Endothelial cell of umbilical vein (primary cell): ENCODE measurements at regions not wholly inside any gene's neighbourhood (a gene's known extent, or its start where the extent isn't known, plus 50 kb on each side); places are given as distances from the start of the nearest gene placed in this dataset.

ENCODE experiments used
- BruUV-seq: library from RNA; stranded (reverse); fragments of 400-500 nt; replicated peaks from 2 replicates; lab custom pipeline; 2021; lab: Mats Ljungman, UMichigan
- CTCF ChIA-PET: fragments of 300-600, 350-600 bp; sonication (Branson Sonifier 250); formaldehyde crosslinking; loops from one replicate; lab custom pipeline; 2021; ENCODE audit warnings: antibody characterized with exemption, inconsistent platforms; lab: Charles Lee
- POLR2A ChIA-PET: fragments of 300-600, 350-600 bp; sonication (Branson Sonifier 250); formaldehyde crosslinking; loops from one replicate; lab custom pipeline; 2021; ENCODE audit warnings: antibody characterized with exemption, inconsistent platforms; lab: Charles Lee
- DNase-seq: peaks from one replicate; pipeline ENCODE4 v3.0.0-alpha.2; 2011; ENCODE audit warnings: low read depth, low spot score
- FAIRE-seq: peaks from 2 replicates; lab custom pipeline; 2011; peaks lifted over from hg19 to GRCh38; lab: Jason Lieb, UNC
- H2AFZ ChIP-seq: 2 replicates; pipeline ENCODE4 v1.6.0; 2012; ENCODE audit warnings: low read depth, low read length, control low read depth, inconsistent platforms
- H3K27ac ChIP-seq: 2 replicates; pipeline ENCODE4 v1.5.1; 2011; ENCODE audit warnings: low read depth, mild to moderate bottlenecking, control low read depth, low read length, moderate library complexity; ENCODE audit not compliant: insufficient read depth
- H3K27me3 ChIP-seq, 2 experiments: 2 replicates each; pipeline versions ENCODE4 v1.6.0 to v1.6.1; 2011; ENCODE audit warnings: low read length in 2 of 2, mixed read lengths in 1 of 2; ENCODE audit not compliant: control insufficient read depth in 2 of 2, insufficient read depth in 2 of 2
- H3K36me3 ChIP-seq, 2 experiments: 2 replicates in 1 of 2; 3 replicates in 1 of 2; pipeline ENCODE4 v1.5.1; 2011; ENCODE audit warnings: low read length in 2 of 2, mild to moderate bottlenecking in 1 of 2, moderate library complexity in 1 of 2; ENCODE audit not compliant: control insufficient read depth in 2 of 2, insufficient read depth in 2 of 2; ENCODE audit errors: extremely low read depth in 1 of 2
- H3K4me1 ChIP-seq: 3 replicates; pipeline ENCODE4 v1.5.1; 2011; ENCODE audit warnings: mild to moderate bottlenecking, low read length; ENCODE audit not compliant: control insufficient read depth, insufficient read depth; ENCODE audit errors: extremely low read depth
- H3K4me2 ChIP-seq: 2 replicates; pipeline ENCODE4 v1.6.1; 2011; ENCODE audit warnings: low read length, control low read depth, mixed read lengths; ENCODE audit not compliant: insufficient read depth
- H3K4me3 ChIP-seq, 3 experiments: fragments of 200-600 bp in 1 of 3; sonication (generic), shearing (Covaris generic) in 1 of 3; replicated peaks in 1 of 3; 2 replicates each; pipeline ENCODE4 v1.5.1; 2011 to 2016; ENCODE audit warnings: control low read depth in 3 of 3, low read length in 3 of 3, mild to moderate bottlenecking in 2 of 3, inconsistent platforms in 1 of 3, low read depth in 1 of 3, moderate library complexity in 1 of 3; ENCODE audit not compliant: insufficient read depth in 1 of 3
- H3K79me2 ChIP-seq: 2 replicates; pipeline ENCODE4 v1.6.0; 2012; ENCODE audit warnings: low read length, inconsistent platforms; ENCODE audit not compliant: control insufficient read depth, insufficient read depth
- H3K9ac ChIP-seq: replicated peaks from 2 replicates; pipeline ENCODE3; 2011; ENCODE audit warnings: low read length, control low read depth; ENCODE audit not compliant: insufficient read depth; ENCODE audit errors: extremely low read depth
- H3K9me1 ChIP-seq: replicated peaks from 3 replicates; pipeline ENCODE4 v1.6.0; 2011; ENCODE audit warnings: mild to moderate bottlenecking, low read length; ENCODE audit not compliant: control insufficient read depth, insufficient read depth; ENCODE audit errors: extremely low read depth
- H3K9me3 ChIP-seq: replicated peaks from 2 replicates; pipeline ENCODE4 v1.5.1; 2012; ENCODE audit warnings: low read length, inconsistent platforms; ENCODE audit not compliant: control insufficient read depth, insufficient read depth
- H4K20me1 ChIP-seq: replicated peaks from 2 replicates; pipeline ENCODE3; 2011; ENCODE audit warnings: mild to moderate bottlenecking, low read length; ENCODE audit not compliant: control insufficient read depth, insufficient read depth; ENCODE audit errors: extremely low read depth
- EZH2 ChIP-seq: IDR thresholded peaks from 2 replicates; pipeline ENCODE4 v1.6.1; 2012; ENCODE audit warnings: borderline replicate concordance, low read depth, mild to moderate bottlenecking, moderate library complexity, low read length, inconsistent platforms; ENCODE audit not compliant: severe bottlenecking
- FOS ChIP-seq: IDR thresholded peaks from 2 replicates; pipeline ENCODE4 v1.6.1; 2011; ENCODE audit warnings: mild to moderate bottlenecking, low read length, moderate library complexity, borderline replicate concordance; ENCODE audit not compliant: insufficient read depth
- GATA2 ChIP-seq: IDR thresholded peaks from 2 replicates; pipeline ENCODE4 v1.7.0; 2011; ENCODE audit warnings: low read depth, mild to moderate bottlenecking, moderate library complexity, mixed read lengths, low read length; ENCODE audit not compliant: insufficient read length, insufficient read depth
- JUN ChIP-seq: IDR thresholded peaks from 2 replicates; pipeline ENCODE4 v1.6.1; 2011; ENCODE audit warnings: borderline replicate concordance, low read depth; ENCODE audit not compliant: insufficient read length, insufficient read depth
- MYC ChIP-seq: IDR thresholded peaks from one replicate; pipeline ENCODE4 v1.6.1; 2011; ENCODE audit warnings: mild to moderate bottlenecking, low read depth, low read length
- POLR2A ChIP-seq: IDR thresholded peaks from 2 replicates; pipeline ENCODE4 v1.6.1; 2012; ENCODE audit warnings: low read depth, mild to moderate bottlenecking, control low read depth, low read length
- POLR2AphosphoS5 ChIP-seq: IDR thresholded peaks from 2 replicates; pipeline ENCODE4 v1.6.1; 2012; ENCODE audit warnings: low read depth, mild to moderate bottlenecking, control low read depth, low read length, moderate library complexity; ENCODE audit not compliant: insufficient read depth
- dilution Hi-C: fragments of 300-500 bp; cut with MboI; formaldehyde crosslinking; loops from one replicate; pipeline ENCODE4 v1.15.0; 2019; ENCODE audit warnings: low sequenced_read_pairs; ENCODE audit not compliant: extremely low pct_ligation_motif_present
- intact Hi-C: fragments of 100-400 bp; cut with micrococcal nuclease; formaldehyde crosslinking; loops from one replicate; pipeline ENCODE4 v1.10.0; 2022
- TF ChIP-seq, protein P1 (sequence below), 2 donors: IDR thresholded peaks; 1 replicate in 1 of 2; 2 replicates in 1 of 2; pipeline ENCODE4 v1.5.1; 2011; ENCODE audit warnings: low read length in 2 of 2, mild to moderate bottlenecking in 2 of 2, moderate library complexity in 2 of 2, control low read depth in 1 of 2, inconsistent platforms in 1 of 2, low read depth in 1 of 2; ENCODE audit not compliant: insufficient read depth in 1 of 2; ENCODE audit errors: extremely low read depth in 1 of 2
- TF ChIP-seq, protein P2 (sequence below): IDR thresholded peaks from 2 replicates; pipeline ENCODE4 v1.6.1; 2011; ENCODE audit not compliant: insufficient read depth, insufficient read length

DNA sequence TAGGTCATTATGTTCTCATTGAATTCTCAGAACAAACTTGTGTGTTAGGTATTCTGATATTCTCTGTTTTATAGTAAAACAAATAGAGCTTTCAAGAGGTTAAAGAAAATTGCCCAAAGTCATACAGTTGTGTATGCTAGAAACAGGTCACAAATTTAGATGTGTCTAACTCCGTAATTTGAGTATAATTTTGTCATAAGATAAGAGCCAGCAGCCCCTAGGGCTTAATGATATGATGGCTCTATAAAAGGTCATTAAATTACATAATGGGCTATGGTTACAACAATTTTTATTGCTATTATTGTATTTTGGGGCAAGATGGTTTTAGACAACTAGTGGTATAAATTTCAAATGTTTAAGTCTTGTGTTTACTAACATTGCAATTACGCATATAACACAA is 701.9 kb downstream of the LUZP2 start:
- H3K9me3 ChIP-seq = no peaks in the 10 kb centered on the region
- H3K36me3 ChIP-seq = no peaks in the 10 kb centered on the region
- H4K20me1 ChIP-seq = no peaks in the 10 kb centered on the region
- H3K79me2 ChIP-seq = no peaks in the 10 kb centered on the region
- TF ChIP-seq, protein P1, sequence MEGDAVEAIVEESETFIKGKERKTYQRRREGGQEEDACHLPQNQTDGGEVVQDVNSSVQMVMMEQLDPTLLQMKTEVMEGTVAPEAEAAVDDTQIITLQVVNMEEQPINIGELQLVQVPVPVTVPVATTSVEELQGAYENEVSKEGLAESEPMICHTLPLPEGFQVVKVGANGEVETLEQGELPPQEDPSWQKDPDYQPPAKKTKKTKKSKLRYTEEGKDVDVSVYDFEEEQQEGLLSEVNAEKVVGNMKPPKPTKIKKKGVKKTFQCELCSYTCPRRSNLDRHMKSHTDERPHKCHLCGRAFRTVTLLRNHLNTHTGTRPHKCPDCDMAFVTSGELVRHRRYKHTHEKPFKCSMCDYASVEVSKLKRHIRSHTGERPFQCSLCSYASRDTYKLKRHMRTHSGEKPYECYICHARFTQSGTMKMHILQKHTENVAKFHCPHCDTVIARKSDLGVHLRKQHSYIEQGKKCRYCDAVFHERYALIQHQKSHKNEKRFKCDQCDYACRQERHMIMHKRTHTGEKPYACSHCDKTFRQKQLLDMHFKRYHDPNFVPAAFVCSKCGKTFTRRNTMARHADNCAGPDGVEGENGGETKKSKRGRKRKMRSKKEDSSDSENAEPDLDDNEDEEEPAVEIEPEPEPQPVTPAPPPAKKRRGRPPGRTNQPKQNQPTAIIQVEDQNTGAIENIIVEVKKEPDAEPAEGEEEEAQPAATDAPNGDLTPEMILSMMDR (IDR thresholded peaks at IDR 0.05; ENCODE audit: extremely low read depth in 1 of 2, insufficient read depth in 1 of 2, low read depth in 1 of 2, low read length in 2 of 2) = no peak
- no peak for TF ChIP-seq JUN
- TF ChIP-seq EZH2 = no peak
- TF ChIP-seq POLR2A = no peak
- no peak for TF ChIP-seq POLR2AphosphoS5
- TF ChIP-seq MYC = no peak
- H3K9me1 ChIP-seq = no peaks in the 10 kb centered on the region
- no peak overlapping the region for H2AFZ ChIP-seq
- DNase-seq (no peak), FAIRE-seq (no peak)
- H3K4me1 ChIP-seq = no peaks in the 10 kb centered on the region
- intact Hi-C loops = no loop called here
- no peak overlapping the region for H3K27ac ChIP-seq
- H3K4me2 ChIP-seq = no peak overlapping the region
- CTCF ChIA-PET = no interaction called here
- POLR2A ChIA-PET = no interaction called here
- H3K9ac ChIP-seq = no peak overlapping the region
- no TSS peak for BruUV-seq
- dilution Hi-C loops = no loop called here
- no peak overlapping the region for H3K4me3 ChIP-seq
- no peaks in the 10 kb centered on the region for H3K27me3 ChIP-seq

DNA sequence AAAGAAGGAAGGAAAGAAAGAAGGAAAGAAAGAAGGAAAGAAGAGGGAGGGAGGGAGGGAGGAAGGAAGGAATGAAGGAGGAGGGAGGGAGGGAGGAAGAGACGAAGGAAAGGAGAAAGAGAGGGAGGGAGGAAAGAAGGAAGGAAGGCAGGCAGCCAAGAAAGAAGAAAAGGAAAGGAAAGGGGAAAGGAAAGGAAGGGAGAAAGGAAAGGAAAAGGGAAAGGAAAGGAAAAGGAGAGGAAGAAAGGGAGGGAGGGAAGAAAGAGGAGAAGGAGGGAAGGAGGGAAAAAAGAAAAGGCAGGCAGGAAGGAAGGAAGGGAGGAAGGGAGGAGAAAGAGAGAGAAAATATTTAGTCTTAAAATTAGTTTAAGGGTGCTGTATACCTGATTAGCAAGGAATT is 704.1 kb downstream of the LUZP2 start:
- TF ChIP-seq, protein P2, sequence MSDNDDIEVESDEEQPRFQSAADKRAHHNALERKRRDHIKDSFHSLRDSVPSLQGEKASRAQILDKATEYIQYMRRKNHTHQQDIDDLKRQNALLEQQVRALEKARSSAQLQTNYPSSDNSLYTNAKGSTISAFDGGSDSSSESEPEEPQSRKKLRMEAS = no peak
- TF ChIP-seq FOS (no peak), MYC (no peak), GATA2 (no peak), POLR2AphosphoS5 (no peak), EZH2 (no peak), JUN (no peak), POLR2A (no peak)
- TF ChIP-seq, protein P1 (IDR thresholded peaks at IDR 0.05; ENCODE audit: extremely low read depth in 1 of 2, insufficient read depth in 1 of 2, low read depth in 1 of 2, low read length in 2 of 2) = no peak
- no peaks in the 10 kb centered on the region for H3K36me3 ChIP-seq
- no peaks in the 10 kb centered on the region for H3K9me1 ChIP-seq
- no peak overlapping the region for H3K27ac ChIP-seq
- no peaks in the 10 kb centered on the region for H3K9me3 ChIP-seq
- ChIA-PET POLR2A (no interaction called here), CTCF (no interaction called here)
- H3K9ac ChIP-seq = no peak overlapping the region
- H3K79me2 ChIP-seq = no peaks in the 10 kb centered on the region
- intact Hi-C loops = no loop called here
- no peak overlapping the region for H3K4me2 ChIP-seq
- DNase-seq (no peak), FAIRE-seq (no peak)
- no peak overlapping the region for H2AFZ ChIP-seq
- no peaks in the 10 kb centered on the region for H3K27me3 ChIP-seq
- dilution Hi-C loops = no loop called here
- H3K4me1 ChIP-seq = no peaks in the 10 kb centered on the region
- no peaks in the 10 kb centered on the region for H4K20me1 ChIP-seq
- no peak overlapping the region for H3K4me3 ChIP-seq
- no TSS peak for BruUV-seq
